Inferior parietal cortex (tissue), 1 donor: ENCODE measurements at regions not wholly inside any gene's neighbourhood (a gene's known extent, or its start where the extent isn't known, plus 50 kb on each side); places are given as distances from the start of the nearest gene placed in this dataset.
A peak's percentile ranks its signal among the peaks of the same experiment; 100 is the strongest.

Experiments used
- DNase-seq: peaks from one replicate; pipeline ENCODE4 v3.0.0-alpha.2; 2016; ENCODE audit errors: extremely low spot score

DNA sequence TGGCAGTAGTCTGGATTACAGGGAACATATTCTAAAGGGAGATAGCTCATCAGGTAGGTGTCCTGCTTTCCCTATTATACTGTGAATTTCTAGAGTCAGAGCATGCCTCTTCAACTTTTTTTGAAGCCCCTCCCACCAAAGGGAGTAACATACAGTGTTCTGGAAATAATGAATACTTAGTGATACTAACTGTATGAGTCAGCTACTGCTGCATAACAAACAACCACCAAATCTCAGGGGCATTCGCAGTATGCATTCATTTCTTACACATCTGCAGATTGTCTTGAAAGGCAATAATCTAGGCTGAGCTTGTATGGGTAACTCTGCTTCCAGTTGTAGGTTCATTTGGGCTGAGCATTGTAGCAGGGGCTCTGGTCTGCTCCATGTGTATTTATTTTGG is 409.7 kb upstream of the SPRED2 start:
- DNase-seq, result no peak

- no peak for DNase-seq
Measured at GRCh38 chr2:65835975-65836549, 403.7 kb upstream of the SPRED2 start.

GRCh38 chr2:65834771-65835475 is 402.5 kb upstream of the SPRED2 start:
- no peak for DNase-seq

DNA sequence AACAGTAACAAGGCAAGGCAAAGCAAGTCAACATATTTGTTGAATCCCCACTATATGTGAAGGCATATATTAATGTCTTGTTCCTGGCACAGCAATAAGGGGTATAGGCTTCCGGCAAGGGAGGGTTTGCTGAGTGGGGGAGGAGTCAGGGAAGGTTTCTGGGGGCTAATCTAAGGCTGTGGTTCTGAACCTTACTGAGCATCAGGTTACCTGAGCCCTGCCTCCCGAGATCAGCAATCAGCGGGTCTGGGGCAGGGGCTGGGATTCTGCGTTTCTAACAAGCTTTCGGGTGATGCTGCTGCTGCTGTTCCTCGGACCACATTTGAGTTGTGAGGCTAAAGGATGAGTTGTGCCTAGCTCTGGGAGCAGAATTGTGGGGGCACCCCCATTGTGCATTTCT is 401.7 kb upstream of the SPRED2 start:
- no peak for DNase-seq

DNA sequence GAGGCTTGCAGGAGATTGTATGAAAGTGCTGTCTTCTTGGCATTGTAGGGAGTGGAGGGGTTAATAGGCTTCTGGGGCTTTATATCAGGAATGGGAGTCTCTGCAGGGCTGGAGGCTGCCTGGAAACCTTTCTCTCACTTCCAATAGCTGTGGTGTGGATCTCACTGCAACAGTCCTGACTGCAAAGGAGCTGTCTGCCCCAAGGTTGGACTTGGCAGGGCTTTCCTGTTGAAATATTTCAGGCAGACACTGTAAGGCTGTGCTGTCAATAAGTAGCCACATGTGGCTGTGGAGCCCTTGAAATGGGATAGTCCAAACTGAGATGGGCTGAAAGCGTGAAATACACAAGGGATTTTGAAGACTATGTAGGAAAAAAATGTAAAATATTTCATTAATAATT is 399.1 kb upstream of the SPRED2 start:
- no peak for DNase-seq

- DNase-seq, result no peak
Measured at GRCh38 chr2:65826567-65826966, 394.2 kb upstream of the SPRED2 start.

GRCh38 chr2:65823511-65823910 is 391.1 kb upstream of the SPRED2 start:
- DNase-seq, result no peak

DNA sequence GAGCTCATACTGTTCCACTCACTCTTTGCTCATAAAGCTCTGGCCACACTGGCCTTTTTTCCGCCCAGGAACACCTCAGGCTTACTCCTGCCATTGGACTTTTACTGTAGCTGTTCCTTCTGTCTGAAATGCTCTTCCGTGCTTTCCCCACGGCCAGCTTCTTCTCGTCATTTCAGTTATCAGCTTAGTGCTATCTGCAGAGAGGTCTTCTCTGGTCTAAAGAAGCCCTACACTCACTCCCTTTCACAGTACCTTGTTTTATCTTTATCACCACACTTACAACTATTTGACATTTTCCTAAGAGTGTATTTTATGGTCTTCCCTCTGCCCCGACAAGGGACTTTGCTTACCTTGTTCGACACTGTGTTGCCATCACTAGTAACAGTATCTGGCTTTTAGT is 388.1 kb upstream of the SPRED2 start:
- no peak for DNase-seq

- no peak for DNase-seq
Measured at GRCh38 chr2:65819963-65820362, 387.6 kb upstream of the SPRED2 start.

GRCh38 chr2:65818873-65819451 is 386.6 kb upstream of the SPRED2 start:
- DNase-seq, result peak; percentile 5

- DNase-seq, result no peak
Measured at GRCh38 chr2:65813631-65814173, 381.3 kb upstream of the SPRED2 start.

DNA sequence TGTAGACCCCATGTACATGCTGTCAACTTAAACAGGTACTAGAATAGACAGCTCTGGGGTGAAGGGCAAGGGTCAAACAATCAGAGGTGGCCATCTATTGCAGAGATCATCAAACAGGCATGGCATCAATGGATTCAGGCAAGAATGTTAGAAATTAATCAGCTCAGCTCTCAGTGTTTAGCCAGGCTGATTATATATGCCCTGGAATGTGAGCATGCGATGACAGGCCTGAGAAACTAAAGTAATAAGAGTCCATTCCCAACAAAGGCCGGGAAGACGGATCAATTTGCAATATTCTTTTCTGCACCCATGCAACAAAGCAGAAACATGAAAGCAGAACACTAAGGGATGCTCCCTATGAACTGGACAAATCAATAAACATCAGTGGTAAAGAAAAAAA is 380.5 kb upstream of the SPRED2 start:
- no peak for DNase-seq

DNA sequence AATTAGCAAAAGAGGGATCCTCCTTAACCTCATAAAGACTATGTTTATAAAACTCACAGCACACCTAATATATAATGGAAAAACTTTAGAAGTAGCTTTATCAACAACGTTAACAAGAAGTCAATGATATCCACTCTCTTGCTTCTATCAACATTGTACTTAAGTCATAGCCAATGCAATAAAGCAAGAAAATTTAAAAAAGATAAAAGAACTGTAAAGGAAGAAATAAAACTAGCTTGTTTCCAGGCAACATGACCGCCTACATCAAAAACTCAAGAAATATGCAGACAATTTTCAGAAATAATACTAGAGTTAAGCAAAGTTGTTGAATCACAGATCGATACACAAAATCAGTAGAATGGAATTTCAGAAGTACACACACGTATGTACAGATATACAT is 375.5 kb upstream of the SPRED2 start:
- no peak for DNase-seq

DNA sequence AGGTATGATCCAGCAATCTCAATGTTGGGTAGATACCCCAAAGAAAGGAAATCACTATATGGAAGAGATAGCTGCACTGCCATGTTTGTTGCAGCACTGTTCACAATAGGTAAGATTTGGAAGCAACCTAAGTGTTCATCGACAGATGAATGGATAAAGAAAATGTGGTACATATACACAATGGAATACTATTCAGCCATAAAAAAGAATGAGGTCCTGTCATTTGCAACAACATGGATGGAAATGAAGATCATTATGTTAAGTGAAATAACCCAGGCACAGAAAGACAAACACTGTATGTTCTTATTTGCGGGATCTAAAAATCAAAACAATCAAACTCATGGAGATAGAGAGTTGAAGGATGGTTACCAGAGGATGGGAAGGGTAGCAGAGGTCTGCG is 372.4 kb upstream of the SPRED2 start:
- no peak for DNase-seq

- no peak for DNase-seq
Measured at GRCh38 chr2:65802298-65802942, 370.0 kb upstream of the SPRED2 start.

GRCh38 chr2:65800998-65801397 is 368.6 kb upstream of the SPRED2 start:
- DNase-seq, result no peak

DNA sequence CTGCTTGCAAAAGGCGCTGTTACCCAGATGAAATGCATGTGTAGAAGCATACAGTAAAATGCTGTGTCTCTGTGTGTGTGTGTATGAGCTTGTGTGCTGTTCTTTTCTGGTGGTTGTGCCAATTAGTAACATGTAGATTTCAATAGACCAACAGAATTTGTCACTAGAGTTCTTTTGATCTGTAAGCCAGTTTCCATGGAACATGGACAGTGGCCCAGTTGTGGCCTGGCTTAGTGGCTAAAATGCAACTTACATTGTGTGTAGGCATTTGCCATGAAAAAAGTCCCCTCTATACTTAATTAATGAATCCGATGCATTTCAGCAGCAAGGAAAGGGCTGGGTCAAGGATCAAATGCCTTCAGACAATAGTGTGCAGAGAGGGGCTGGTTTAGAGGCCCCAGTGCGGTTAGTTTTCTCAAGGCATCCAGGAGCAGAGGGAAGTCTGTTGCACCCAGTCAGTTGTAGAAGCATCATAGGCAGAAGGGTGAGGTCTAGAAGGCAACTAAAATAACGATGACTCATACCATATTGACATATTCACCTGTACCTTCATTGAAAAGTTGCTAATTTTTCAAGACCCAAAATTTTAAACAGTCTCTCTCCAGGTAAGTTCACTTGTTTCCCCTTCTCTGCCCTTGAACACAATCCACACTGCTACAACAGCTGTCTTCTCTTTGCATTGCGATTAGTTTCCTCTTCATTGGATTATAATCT is 366.9 kb upstream of the SPRED2 start:
- no peak for DNase-seq

DNA sequence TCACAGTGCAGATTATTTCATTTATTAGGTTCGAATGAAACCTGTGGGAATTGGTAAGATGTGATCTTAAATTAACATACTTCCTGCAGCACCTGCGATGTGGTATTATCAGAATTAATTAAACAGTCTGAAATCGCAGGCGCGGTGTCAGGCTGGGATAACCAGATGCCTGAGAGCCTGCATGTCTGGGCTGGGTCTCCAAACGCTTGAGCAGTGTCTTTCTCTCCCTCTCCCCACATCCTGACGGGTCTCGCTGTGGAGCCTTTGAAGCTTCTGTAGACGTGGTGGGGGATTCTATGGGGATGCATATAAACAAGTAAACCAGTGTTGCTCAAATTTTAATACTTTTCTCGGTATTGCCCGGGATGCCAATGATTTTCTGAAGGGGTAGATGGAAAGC is 366.2 kb upstream of the SPRED2 start:
- no peak for DNase-seq

DNA sequence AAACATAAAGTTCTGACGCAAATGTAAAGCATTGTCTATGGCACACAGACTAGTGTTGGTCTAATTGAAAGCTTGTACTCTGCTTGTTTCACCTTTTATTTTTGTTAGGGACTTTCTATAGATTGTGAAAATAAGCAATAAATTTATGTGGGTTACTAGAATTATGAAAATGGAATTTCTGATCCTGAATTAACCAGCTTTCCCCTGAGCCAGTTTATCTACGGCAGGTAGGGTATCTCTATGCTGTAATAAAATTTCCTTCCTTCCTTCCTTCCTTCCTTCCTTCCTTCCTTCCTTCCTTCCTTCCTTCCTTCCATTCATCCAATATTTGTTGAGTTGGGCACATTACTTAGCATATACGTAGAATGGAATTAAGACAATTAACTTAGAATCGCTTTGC is 362.6 kb upstream of the SPRED2 start:
- DNase-seq, result no peak

- DNase-seq, result no peak
Measured at GRCh38 chr2:65791404-65791975, 359.1 kb upstream of the SPRED2 start.

- DNase-seq, result no peak
Measured at GRCh38 chr2:65790676-65790935, 358.2 kb upstream of the SPRED2 start.
